ENCODE measurements at regions not wholly inside any gene's neighbourhood (a gene's known extent, or its start where the extent isn't known, plus 50 kb on each side); places are given as distances from the start of the nearest gene placed in this dataset.

- H3K9me3 ChIP-seq (ENCODE audit: insufficient read depth, low read length), result no peaks in the 10 kb centered on the region
- H3K9ac ChIP-seq (ENCODE audit: insufficient read length, low read depth), result no peak overlapping the region
- no peaks in the 10 kb centered on the region for H3K27me3 ChIP-seq (ENCODE audit: insufficient read depth, insufficient read length)
- H3K36me3 ChIP-seq (ENCODE audit: insufficient read depth, insufficient read length, low read length), result no peaks in the 10 kb centered on the region
- no peak for DNase-seq (ENCODE audit: low read depth, low spot score)
- TF ChIP-seq YY1 (IDR thresholded peaks at IDR 0.05; ENCODE audit: insufficient read depth, insufficient read length), result no peak
- no peak for TF ChIP-seq ZNF274 (IDR thresholded peaks at IDR 0.05; ENCODE audit: low read depth, low read length)
- TF ChIP-seq SUZ12 (IDR thresholded peaks at IDR 0.05; ENCODE audit: extremely low read depth, insufficient read depth, insufficient read length), result no peak
- no peaks in the 10 kb centered on the region for H3K4me1 ChIP-seq (ENCODE audit: insufficient read depth, insufficient read length)
- no peak overlapping the region for H3K4me3 ChIP-seq (ENCODE audit: insufficient read length, low read depth)
Measured at GRCh38 chr2:6545795-6546194, 319.9 kb downstream of the CMPK2 start.

GRCh38 chr2:6554466-6554865 is 311.2 kb downstream of the CMPK2 start:
- no peaks in the 10 kb centered on the region for H3K36me3 ChIP-seq (ENCODE audit: insufficient read depth, insufficient read length, low read length)
- TF ChIP-seq ZNF274 (IDR thresholded peaks at IDR 0.05; ENCODE audit: low read depth, low read length) (no peak), SUZ12 (IDR thresholded peaks at IDR 0.05; ENCODE audit: extremely low read depth, insufficient read depth, insufficient read length) (no peak), YY1 (IDR thresholded peaks at IDR 0.05; ENCODE audit: insufficient read depth, insufficient read length) (no peak)
- no peak overlapping the region for H3K9ac ChIP-seq (ENCODE audit: insufficient read length, low read depth)
- H3K4me3 ChIP-seq (ENCODE audit: insufficient read length, low read depth), result no peak overlapping the region
- no peaks in the 10 kb centered on the region for H3K4me1 ChIP-seq (ENCODE audit: insufficient read depth, insufficient read length)
- DNase-seq (ENCODE audit: low read depth, low spot score), result no peak
- H3K9me3 ChIP-seq (ENCODE audit: insufficient read depth, low read length), result no peaks in the 10 kb centered on the region
- no peaks in the 10 kb centered on the region for H3K27me3 ChIP-seq (ENCODE audit: insufficient read depth, insufficient read length)

GRCh38 chr2:6556755-6557154 is 309.0 kb downstream of the CMPK2 start:
- peak; percentile 33 for DNase-seq (ENCODE audit: low read depth, low spot score)
- TF ChIP-seq YY1 (IDR thresholded peaks at IDR 0.05; ENCODE audit: insufficient read depth, insufficient read length), result no peak
- no peak for TF ChIP-seq ZNF274 (IDR thresholded peaks at IDR 0.05; ENCODE audit: low read depth, low read length)
- no peak for TF ChIP-seq SUZ12 (IDR thresholded peaks at IDR 0.05; ENCODE audit: extremely low read depth, insufficient read depth, insufficient read length)
- H3K9ac ChIP-seq (ENCODE audit: insufficient read length, low read depth), result no peak overlapping the region
- no peaks in the 10 kb centered on the region for H3K4me1 ChIP-seq (ENCODE audit: insufficient read depth, insufficient read length)
- H3K27me3 ChIP-seq (ENCODE audit: insufficient read depth, insufficient read length), result no peaks in the 10 kb centered on the region
- no peaks in the 10 kb centered on the region for H3K9me3 ChIP-seq (ENCODE audit: insufficient read depth, low read length)
- no peaks in the 10 kb centered on the region for H3K36me3 ChIP-seq (ENCODE audit: insufficient read depth, insufficient read length, low read length)
- H3K4me3 ChIP-seq (ENCODE audit: insufficient read length, low read depth), result no peak overlapping the region

- Histone ChIP-seq H3K36me3 (ENCODE audit: insufficient read depth, insufficient read length, low read length) (no peaks in the 10 kb centered on the region), H3K27me3 (ENCODE audit: insufficient read depth, insufficient read length) (no peaks in the 10 kb centered on the region), H3K4me1 (ENCODE audit: insufficient read depth, insufficient read length) (no peaks in the 10 kb centered on the region), H3K9ac (ENCODE audit: insufficient read length, low read depth) (no peak overlapping the region), H3K4me3 (ENCODE audit: insufficient read length, low read depth) (no peak overlapping the region), H3K9me3 (ENCODE audit: insufficient read depth, low read length) (no peaks in the 10 kb centered on the region)
- no peak for DNase-seq (ENCODE audit: low read depth, low spot score)
- TF ChIP-seq SUZ12 (IDR thresholded peaks at IDR 0.05; ENCODE audit: extremely low read depth, insufficient read depth, insufficient read length), result no peak
- no peak for TF ChIP-seq YY1 (IDR thresholded peaks at IDR 0.05; ENCODE audit: insufficient read depth, insufficient read length)
- no peak for TF ChIP-seq ZNF274 (IDR thresholded peaks at IDR 0.05; ENCODE audit: low read depth, low read length)
Measured at GRCh38 chr2:6557737-6558136, 308.0 kb downstream of the CMPK2 start.

- H3K9ac ChIP-seq (ENCODE audit: insufficient read length, low read depth), result no peak overlapping the region
- no peaks in the 10 kb centered on the region for H3K36me3 ChIP-seq (ENCODE audit: insufficient read depth, insufficient read length, low read length)
- no peaks in the 10 kb centered on the region for H3K4me1 ChIP-seq (ENCODE audit: insufficient read depth, insufficient read length)
- DNase-seq (ENCODE audit: low read depth, low spot score), result no peak
- no peaks in the 10 kb centered on the region for H3K27me3 ChIP-seq (ENCODE audit: insufficient read depth, insufficient read length)
- no peak for TF ChIP-seq SUZ12 (IDR thresholded peaks at IDR 0.05; ENCODE audit: extremely low read depth, insufficient read depth, insufficient read length)
- no peak for TF ChIP-seq YY1 (IDR thresholded peaks at IDR 0.05; ENCODE audit: insufficient read depth, insufficient read length)
- TF ChIP-seq ZNF274 (IDR thresholded peaks at IDR 0.05; ENCODE audit: low read depth, low read length), result no peak
- no peaks in the 10 kb centered on the region for H3K9me3 ChIP-seq (ENCODE audit: insufficient read depth, low read length)
- H3K4me3 ChIP-seq (ENCODE audit: insufficient read length, low read depth), result no peak overlapping the region
Measured at GRCh38 chr2:6562771-6563170, 302.9 kb downstream of the CMPK2 start.

- Histone ChIP-seq H3K4me1 (ENCODE audit: insufficient read depth, insufficient read length) (no peaks in the 10 kb centered on the region), H3K9ac (ENCODE audit: insufficient read length, low read depth) (no peak overlapping the region), H3K36me3 (ENCODE audit: insufficient read depth, insufficient read length, low read length) (no peaks in the 10 kb centered on the region), H3K9me3 (ENCODE audit: insufficient read depth, low read length) (no peaks in the 10 kb centered on the region), H3K4me3 (ENCODE audit: insufficient read length, low read depth) (no peak overlapping the region), H3K27me3 (ENCODE audit: insufficient read depth, insufficient read length) (no peaks in the 10 kb centered on the region)
- DNase-seq (ENCODE audit: low read depth, low spot score), result no peak
- TF ChIP-seq SUZ12 (IDR thresholded peaks at IDR 0.05; ENCODE audit: extremely low read depth, insufficient read depth, insufficient read length) (no peak), ZNF274 (IDR thresholded peaks at IDR 0.05; ENCODE audit: low read depth, low read length) (no peak), YY1 (IDR thresholded peaks at IDR 0.05; ENCODE audit: insufficient read depth, insufficient read length) (no peak)
Measured at GRCh38 chr2:6564326-6564725, 301.4 kb downstream of the CMPK2 start.

GRCh38 chr2:6574121-6574520 is 291.6 kb downstream of the CMPK2 start:
- no peaks in the 10 kb centered on the region for H3K9me3 ChIP-seq (ENCODE audit: insufficient read depth, low read length)
- no peak for DNase-seq (ENCODE audit: low read depth, low spot score)
- H3K4me3 ChIP-seq (ENCODE audit: insufficient read length, low read depth), result no peak overlapping the region
- no peaks in the 10 kb centered on the region for H3K27me3 ChIP-seq (ENCODE audit: insufficient read depth, insufficient read length)
- no peak overlapping the region for H3K9ac ChIP-seq (ENCODE audit: insufficient read length, low read depth)
- no peaks in the 10 kb centered on the region for H3K36me3 ChIP-seq (ENCODE audit: insufficient read depth, insufficient read length, low read length)
- no peak for TF ChIP-seq ZNF274 (IDR thresholded peaks at IDR 0.05; ENCODE audit: low read depth, low read length)
- H3K4me1 ChIP-seq (ENCODE audit: insufficient read depth, insufficient read length), result no peaks in the 10 kb centered on the region

GRCh38 chr2:6576302-6576701 is 289.4 kb downstream of the CMPK2 start:
- Histone ChIP-seq H3K4me1 (ENCODE audit: insufficient read depth, insufficient read length) (no peaks in the 10 kb centered on the region), H3K36me3 (ENCODE audit: insufficient read depth, insufficient read length, low read length) (no peaks in the 10 kb centered on the region), H3K4me3 (ENCODE audit: insufficient read length, low read depth) (no peak overlapping the region), H3K27me3 (ENCODE audit: insufficient read depth, insufficient read length) (no peaks in the 10 kb centered on the region), H3K9me3 (ENCODE audit: insufficient read depth, low read length) (no peaks in the 10 kb centered on the region), H3K9ac (ENCODE audit: insufficient read length, low read depth) (no peak overlapping the region)
- TF ChIP-seq YY1 (IDR thresholded peaks at IDR 0.05; ENCODE audit: insufficient read depth, insufficient read length), result no peak
- TF ChIP-seq ZNF274 (IDR thresholded peaks at IDR 0.05; ENCODE audit: low read depth, low read length), result no peak
- no peak for TF ChIP-seq SUZ12 (IDR thresholded peaks at IDR 0.05; ENCODE audit: extremely low read depth, insufficient read depth, insufficient read length)
- DNase-seq (ENCODE audit: low read depth, low spot score), result no peak

Measured in NT2/D1 (cell line).